ENCODE measurements at regions not wholly inside any gene's neighbourhood (a gene's known extent, or its start where the extent isn't known, plus 50 kb on each side); places are given as distances from the start of the nearest gene placed in this dataset.

GRCh38 chr5:159435855-159436254 lies 105.6 kb upstream of the IL12B start:
- ATAC-seq (ENCODE audit: low FRiP score) (no peak), DNase-seq (ENCODE audit: low spot score) (no peak)
- TF ChIP-seq CTCF (IDR thresholded peaks at IDR 0.05) = no peak

GRCh38 chr5:159438092-159438491 lies 107.8 kb upstream of the IL12B start:
- ATAC-seq (ENCODE audit: low FRiP score) (no peak), DNase-seq (ENCODE audit: low spot score) (no peak)
- no peak for TF ChIP-seq CTCF (IDR thresholded peaks at IDR 0.05)

GRCh38 chr5:159439002-159439401 lies 108.7 kb upstream of the IL12B start:
- TF ChIP-seq CTCF (IDR thresholded peaks at IDR 0.05) = no peak
- ATAC-seq (ENCODE audit: low FRiP score) (no peak), DNase-seq (ENCODE audit: low spot score) (no peak)

- DNase-seq (ENCODE audit: low spot score) (no peak), ATAC-seq (ENCODE audit: low FRiP score) (no peak)
- TF ChIP-seq CTCF (IDR thresholded peaks at IDR 0.05) = no peak
Measured at GRCh38 chr5:159440235-159440634, 109.9 kb upstream of the IL12B start.

- ATAC-seq (ENCODE audit: low FRiP score) = no peak
Measured at GRCh38 chr5:159440968-159441367, 110.7 kb upstream of the IL12B start.

GRCh38 chr5:159441441-159441840 lies 111.2 kb upstream of the IL12B start:
- DNase-seq (ENCODE audit: low spot score) = no peak
- ATAC-seq (ENCODE audit: low FRiP score) = no peak
- TF ChIP-seq CTCF (IDR thresholded peaks at IDR 0.05) = no peak

More at GRCh38 chr5:159440968-159441367, 110.7 kb upstream of the IL12B start:
- DNase-seq (ENCODE audit: low spot score) = no peak
- no peak for TF ChIP-seq CTCF (IDR thresholded peaks at IDR 0.05)

- DNase-seq (ENCODE audit: low spot score) = no peak
- no peak for ATAC-seq (ENCODE audit: low FRiP score)
- TF ChIP-seq CTCF (IDR thresholded peaks at IDR 0.05) = no peak
Measured at GRCh38 chr5:159442206-159442850, 112.0 kb upstream of the IL12B start.
